Thoracic aorta (tissue), 2 donors: ENCODE measurements at regions not wholly inside any gene's neighbourhood (a gene's known extent, or its start where the extent isn't known, plus 50 kb on each side); places are given as distances from the start of the nearest gene placed in this dataset.
A peak's percentile ranks its signal among the peaks of the same experiment; 100 is the strongest.
"Not testable (repeated sequence)": the region's sequence is repeated elsewhere in the genome, so short reads cannot be mapped to it uniquely, and the experiment has no call there.

Source experiments
- ATAC-seq: fragments of 150-250 bp; one replicate; pipeline ENCODE4 v1.8.0; 2017; ENCODE audit warnings: low read depth; ENCODE audit not compliant: insufficient number of reproducible peaks, low FRiP score
- DNase-seq: peaks from one replicate; pipeline ENCODE4 v3.0.0-alpha.2; 2020; ENCODE audit warnings: low spot score
- H3K27ac ChIP-seq, 2 donors: fragments of 200-600 bp; sonication (generic); 1 replicate in 1 of 2; 2 replicates in 1 of 2; pipeline ENCODE4 v1.5.1; 2016; ENCODE audit warnings: mild to moderate bottlenecking in 2 of 2, moderate library complexity in 2 of 2
- H3K27me3 ChIP-seq: fragments of 200-600 bp; sonication (generic); replicated peaks from 2 replicates; pipeline ENCODE4 v1.6.0; 2016; ENCODE audit warnings: mild to moderate bottlenecking; ENCODE audit not compliant: insufficient read depth
- H3K36me3 ChIP-seq: fragments of 200-600 bp; sonication (generic); one replicate; pipeline ENCODE4 v1.5.1; 2016
- H3K4me1 ChIP-seq, 2 donors: fragments of 200-600 bp; sonication (generic); 1 replicate in 1 of 2; 2 replicates in 1 of 2; pipeline versions ENCODE4 v1.5.1 to v1.6.0; 2016; ENCODE audit warnings: low read depth in 2 of 2, mild to moderate bottlenecking in 1 of 2; ENCODE audit not compliant: control insufficient read depth in 1 of 2
- H3K4me3 ChIP-seq: fragments of 200-600 bp; sonication (generic); 2 replicates; pipeline ENCODE4 v1.5.1; 2016; ENCODE audit warnings: mild to moderate bottlenecking
- H3K9me3 ChIP-seq: fragments of 200-600 bp; sonication (generic); 2 replicates; pipeline ENCODE4 v1.5.1; 2016
- CTCF ChIP-seq: fragments of 200-600 bp; sonication (generic); IDR thresholded peaks from one replicate; pipeline ENCODE4 v1.5.1; 2019; ENCODE audit warnings: antibody characterized with exemption

GRCh38 chr5:87137283-87137682 lies 130.4 kb upstream of the RASA1 start:
- DNase-seq (peak; percentile 50), ATAC-seq (no peak)
- Histone ChIP-seq H3K27ac (peak overlapping the region; percentile 86), H3K4me1 (peaks cover 15 to 40% of the 10 kb centered on the region in 2 donors), H3K9me3 (no peaks in the 10 kb centered on the region), H3K36me3 (no peaks in the 10 kb centered on the region), H3K27me3 (no peaks in the 10 kb centered on the region), H3K4me3 (peak overlapping the region; percentile 12)
- no peak for TF ChIP-seq CTCF

GRCh38 chr5:87138091-87138805 lies 129.4 kb upstream of the RASA1 start:
- TF ChIP-seq CTCF: no peak
- Histone ChIP-seq H3K4me1 (peaks cover 15 to 40% of the 10 kb centered on the region in 2 donors), H3K9me3 (no peaks in the 10 kb centered on the region), H3K27me3 (no peaks in the 10 kb centered on the region), H3K4me3 (no peak overlapping the region), H3K36me3 (no peaks in the 10 kb centered on the region), H3K27ac (peak overlapping the region; percentile 86)
- DNase-seq: no peak
- ATAC-seq: no peak

DNA sequence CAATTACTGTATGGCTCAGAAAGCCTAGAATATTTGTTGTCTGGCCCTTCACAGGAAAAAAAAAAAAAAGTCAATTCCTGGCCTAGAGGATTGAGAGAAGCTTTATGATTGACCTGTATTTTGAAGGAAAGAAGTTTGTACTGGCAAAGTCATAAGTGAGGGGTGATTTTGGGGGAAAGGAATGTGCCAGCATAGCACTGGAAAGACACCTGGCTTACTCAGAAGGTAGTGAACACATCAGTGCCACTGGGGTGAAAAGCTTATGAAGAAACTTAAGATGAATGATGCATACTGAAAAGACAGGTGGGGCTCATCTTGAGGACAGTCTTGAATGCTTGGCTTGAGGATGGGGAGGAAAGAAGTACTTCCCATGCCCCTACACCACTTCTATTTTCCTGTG lies 127.9 kb upstream of the RASA1 start:
- no peaks in the 10 kb centered on the region for H3K27me3 ChIP-seq
- H3K36me3 ChIP-seq: no peaks in the 10 kb centered on the region
- TF ChIP-seq CTCF: no peak
- peaks cover 15 to 40% of the 10 kb centered on the region in 2 donors for H3K4me1 ChIP-seq
- ATAC-seq (no peak), DNase-seq (no peak)
- H3K9me3 ChIP-seq: no peaks in the 10 kb centered on the region
- H3K4me3 ChIP-seq: no peak overlapping the region
- peak overlapping the region; percentile 86 for H3K27ac ChIP-seq

- H3K4me3 ChIP-seq: no peak overlapping the region
- H3K27me3 ChIP-seq: no peaks in the 10 kb centered on the region
- DNase-seq (no peak), ATAC-seq (no peak)
- no peaks in the 10 kb centered on the region for H3K36me3 ChIP-seq
- H3K4me1 ChIP-seq: peaks cover 13 to 32% of the 10 kb centered on the region in 2 donors
- H3K9me3 ChIP-seq: no peaks in the 10 kb centered on the region
- TF ChIP-seq CTCF: no peak
- no peak overlapping the region for H3K27ac ChIP-seq
These were observed 126.1 kb upstream of the RASA1 start for GRCh38 chr5:87141544-87141943.

DNA sequence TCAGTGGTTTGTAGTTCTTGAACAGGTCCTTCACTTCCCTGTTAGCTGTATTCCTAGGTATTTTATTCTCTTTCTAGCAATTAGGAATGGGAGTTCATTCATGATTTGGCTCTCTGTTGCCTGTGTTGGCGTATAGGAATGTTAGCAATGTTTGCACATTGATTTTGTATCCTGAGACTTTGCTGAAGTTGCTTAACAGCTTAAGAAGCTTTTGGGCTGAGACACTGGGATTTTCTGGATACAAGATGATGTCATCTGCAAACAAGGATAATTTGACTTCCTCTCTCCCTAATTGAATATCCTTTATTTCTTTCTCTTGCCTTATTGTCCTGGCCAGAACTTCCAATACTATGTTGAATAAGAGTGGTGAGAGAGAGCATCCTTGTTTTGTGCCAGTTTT lies 121.8 kb upstream of the RASA1 start:
- not testable (repeated sequence) for H3K27ac ChIP-seq, DNase-seq, H3K9me3 ChIP-seq, H3K27me3 ChIP-seq, H3K36me3 ChIP-seq, H3K4me1 ChIP-seq, H3K4me3 ChIP-seq, ATAC-seq

- Histone ChIP-seq H3K4me3 (no peak overlapping the region), H3K27ac (no peak overlapping the region), H3K4me1 (no peaks in the 10 kb centered on the region), H3K27me3 (no peaks in the 10 kb centered on the region), H3K36me3 (no peaks in the 10 kb centered on the region), H3K9me3 (no peaks in the 10 kb centered on the region)
- DNase-seq (no peak), ATAC-seq (no peak)
- TF ChIP-seq CTCF: no peak
These were observed 120.2 kb upstream of the RASA1 start for GRCh38 chr5:87147441-87147840.
